C4-2B (cell line): ENCODE measurements at regions not wholly inside any gene's neighbourhood (a gene's known extent, or its start where the extent isn't known, plus 50 kb on each side); places are given as distances from the start of the nearest gene placed in this dataset.

Experiments used
- ZFX ChIP-seq: fragments of 450-650 bp; IDR thresholded peaks from 2 replicates; pipeline ENCODE4 v1.6.1; 2017
- TF ChIP-seq, protein P1 (sequence below): fragments of 450-650 bp; conservative IDR thresholded peaks from 2 replicates; pipeline ENCODE4 v1.5.1; 2017; ENCODE audit warnings: mild to moderate bottlenecking

DNA sequence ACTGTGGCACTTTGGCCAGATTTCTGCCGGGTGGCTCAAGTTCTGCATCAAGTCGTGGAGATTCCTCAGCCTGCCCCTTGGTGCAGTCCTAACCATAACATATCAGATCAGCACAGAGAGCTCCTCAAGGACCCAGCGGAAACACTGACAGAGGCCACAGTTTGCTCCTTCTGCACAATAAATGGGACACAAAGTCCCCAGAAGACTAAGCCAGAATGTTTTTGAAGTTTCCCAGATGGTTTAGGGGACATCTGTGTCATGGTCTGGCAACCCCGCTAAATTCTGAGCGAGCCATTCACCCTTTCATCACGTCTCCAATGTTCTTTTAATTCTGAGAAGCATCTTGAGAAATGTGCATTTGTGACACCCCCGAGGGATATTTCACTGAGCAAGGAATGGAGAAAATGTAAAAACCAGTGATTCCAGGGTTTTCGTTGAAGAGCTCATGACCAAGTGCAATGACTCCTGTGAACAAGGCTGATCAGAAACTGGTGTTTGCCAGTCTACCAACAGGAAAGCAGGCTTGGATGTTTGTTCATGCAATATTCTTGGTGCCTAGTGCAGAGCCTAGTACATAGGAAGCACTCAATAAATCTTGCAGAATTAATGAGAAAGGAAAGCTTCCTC is 64.8 kb upstream of the LMCD1 start:
- TF ChIP-seq, protein P1, sequence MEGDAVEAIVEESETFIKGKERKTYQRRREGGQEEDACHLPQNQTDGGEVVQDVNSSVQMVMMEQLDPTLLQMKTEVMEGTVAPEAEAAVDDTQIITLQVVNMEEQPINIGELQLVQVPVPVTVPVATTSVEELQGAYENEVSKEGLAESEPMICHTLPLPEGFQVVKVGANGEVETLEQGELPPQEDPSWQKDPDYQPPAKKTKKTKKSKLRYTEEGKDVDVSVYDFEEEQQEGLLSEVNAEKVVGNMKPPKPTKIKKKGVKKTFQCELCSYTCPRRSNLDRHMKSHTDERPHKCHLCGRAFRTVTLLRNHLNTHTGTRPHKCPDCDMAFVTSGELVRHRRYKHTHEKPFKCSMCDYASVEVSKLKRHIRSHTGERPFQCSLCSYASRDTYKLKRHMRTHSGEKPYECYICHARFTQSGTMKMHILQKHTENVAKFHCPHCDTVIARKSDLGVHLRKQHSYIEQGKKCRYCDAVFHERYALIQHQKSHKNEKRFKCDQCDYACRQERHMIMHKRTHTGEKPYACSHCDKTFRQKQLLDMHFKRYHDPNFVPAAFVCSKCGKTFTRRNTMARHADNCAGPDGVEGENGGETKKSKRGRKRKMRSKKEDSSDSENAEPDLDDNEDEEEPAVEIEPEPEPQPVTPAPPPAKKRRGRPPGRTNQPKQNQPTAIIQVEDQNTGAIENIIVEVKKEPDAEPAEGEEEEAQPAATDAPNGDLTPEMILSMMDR: no peak
- TF ChIP-seq ZFX: no peak
